H9 (cell line): ENCODE measurements at regions not wholly inside any gene's neighbourhood (a gene's known extent, or its start where the extent isn't known, plus 50 kb on each side); places are given as distances from the start of the nearest gene placed in this dataset.

Experiments
- DNase-seq: peaks from one replicate; pipeline ENCODE4 v3.0.0-alpha.2; 2017
- H2AFZ ChIP-seq: one replicate; pipeline ENCODE4 v1.6.1; 2013; ENCODE audit warnings: mild to moderate bottlenecking, low read length, control low read depth, moderate library complexity
- H2AK5ac ChIP-seq: 2 replicates; pipeline ENCODE4 v1.6.1; 2013; ENCODE audit warnings: low read length, control low read depth, mixed read lengths; ENCODE audit not compliant: insufficient read length
- H2BK120ac ChIP-seq: one replicate; pipeline ENCODE4 v1.6.1; 2013; ENCODE audit warnings: low read depth, mild to moderate bottlenecking, low read length, control low read depth, inconsistent platforms; ENCODE audit not compliant: poor library complexity, severe bottlenecking
- H2BK12ac ChIP-seq: 2 replicates; pipeline ENCODE4 v1.6.1; 2013; ENCODE audit warnings: low read length, control low read depth, mixed read lengths, low read depth; ENCODE audit not compliant: insufficient read length
- H2BK15ac ChIP-seq: 2 replicates; pipeline ENCODE4 v1.6.1; 2013; ENCODE audit warnings: low read depth, low read length, control low read depth
- H2BK20ac ChIP-seq: one replicate; pipeline ENCODE4 v1.6.1; 2013; ENCODE audit warnings: low read depth, mild to moderate bottlenecking, low read length, control low read depth, inconsistent platforms; ENCODE audit not compliant: poor library complexity, severe bottlenecking
- H2BK5ac ChIP-seq: 2 replicates; pipeline ENCODE4 v1.6.1; 2013; ENCODE audit warnings: low read length, control low read depth, mixed read lengths; ENCODE audit not compliant: insufficient read length
- H3K14ac ChIP-seq: 2 replicates; pipeline ENCODE4 v1.6.1; 2013; ENCODE audit warnings: low read length, control low read depth; ENCODE audit not compliant: insufficient read depth
- H3K18ac ChIP-seq: 2 replicates; pipeline ENCODE4 v1.6.1; 2013; ENCODE audit warnings: low read depth, mild to moderate bottlenecking, mixed read lengths, low read length, control low read depth; ENCODE audit not compliant: insufficient read length
- H3K23ac ChIP-seq: 2 replicates; pipeline ENCODE4 v1.6.1; 2013; ENCODE audit warnings: low read length, control low read depth, mixed read lengths, low read depth; ENCODE audit not compliant: insufficient read length
- H3K23me2 ChIP-seq: 2 replicates; pipeline ENCODE4 v1.6.1; 2013; ENCODE audit warnings: low read depth, mild to moderate bottlenecking, mixed read lengths, low read length, control low read depth; ENCODE audit not compliant: insufficient read length, poor library complexity, severe bottlenecking
- H3K27ac ChIP-seq: 2 replicates; pipeline ENCODE4 v1.5.1; 2013; ENCODE audit warnings: low read length, control low read depth, mixed read lengths, low read depth; ENCODE audit not compliant: insufficient read length
- H3K27me3 ChIP-seq: 2 replicates; pipeline ENCODE4 v1.6.1; 2013; ENCODE audit warnings: low read length, control low read depth, inconsistent platforms; ENCODE audit not compliant: insufficient read depth
- H3K4ac ChIP-seq: 2 replicates; pipeline ENCODE4 v1.6.1; 2013; ENCODE audit warnings: low read depth, mild to moderate bottlenecking, control low read depth, inconsistent platforms, low read length, moderate library complexity
- H3K4me1 ChIP-seq: 2 replicates; pipeline ENCODE4 v1.6.1; 2013; ENCODE audit warnings: low read length, control low read depth, inconsistent platforms; ENCODE audit not compliant: insufficient read depth
- H3K4me2 ChIP-seq: 2 replicates; pipeline ENCODE4 v1.6.1; 2013; ENCODE audit warnings: low read length, control low read depth, mixed read lengths; ENCODE audit not compliant: insufficient read length, insufficient read depth
- H3K56ac ChIP-seq: 2 replicates; pipeline ENCODE4 v1.6.1; 2013; ENCODE audit warnings: low read depth, mild to moderate bottlenecking, mixed read lengths, low read length, control low read depth; ENCODE audit not compliant: insufficient read length
- H3K79me1 ChIP-seq: 2 replicates; pipeline ENCODE4 v1.6.1; 2013; ENCODE audit warnings: low read depth, mild to moderate bottlenecking, moderate library complexity, low read length, control low read depth, inconsistent platforms; ENCODE audit not compliant: insufficient read depth, poor library complexity, severe bottlenecking
- H3K79me2 ChIP-seq: 2 replicates; pipeline ENCODE4 v1.6.1; 2013; ENCODE audit warnings: low read length, control low read depth, inconsistent platforms; ENCODE audit not compliant: insufficient read depth
- H3K9ac ChIP-seq: 2 replicates; pipeline ENCODE4 v1.6.1; 2013; ENCODE audit warnings: low read length, control low read depth, mixed read lengths; ENCODE audit not compliant: insufficient read length; ENCODE audit errors: extremely low read depth
- H3K9me3 ChIP-seq: one replicate; pipeline ENCODE4 v1.6.1; 2013; ENCODE audit warnings: low read depth, low read length, inconsistent platforms; ENCODE audit not compliant: control insufficient read depth
- H3T11ph ChIP-seq: one replicate; pipeline ENCODE4 v1.6.1; 2013; ENCODE audit warnings: mild to moderate bottlenecking, low read length, control low read depth, inconsistent platforms
- H4K20me1 ChIP-seq: one replicate; pipeline ENCODE4 v1.6.1; 2013; ENCODE audit not compliant: control insufficient read depth, insufficient read length, insufficient read depth
- H4K5ac ChIP-seq: 2 replicates; pipeline ENCODE4 v1.6.1; 2013; ENCODE audit warnings: low read depth, mild to moderate bottlenecking, mixed read lengths, low read length, control low read depth; ENCODE audit not compliant: insufficient read length
- H4K8ac ChIP-seq: replicated peaks from 2 replicates; pipeline ENCODE4 v1.6.1; 2013; ENCODE audit warnings: low read length, control low read depth, mixed read lengths, low read depth; ENCODE audit not compliant: insufficient read length
- H4K91ac ChIP-seq: 2 replicates; pipeline ENCODE4 v1.6.1; 2013; ENCODE audit warnings: low read depth, mild to moderate bottlenecking, moderate library complexity, mixed read lengths, low read length, control low read depth; ENCODE audit not compliant: insufficient read length
- H3K27ac Mint-ChIP-seq, 3 experiments: 2 replicates in 2 of 3; 3 replicates in 1 of 3; pipeline ENCODE4 v1.8.0; 2020 to 2021; ENCODE audit warnings: mixed read lengths in 3 of 3, mild to moderate bottlenecking in 1 of 3, moderate library complexity in 1 of 3
- H3K27me3 Mint-ChIP-seq: 2 replicates; pipeline ENCODE4 v1.8.0; 2021; ENCODE audit warnings: low read depth, mild to moderate bottlenecking, moderate library complexity, mixed read lengths
- H3K36me3 Mint-ChIP-seq, 3 experiments: 2 replicates in 2 of 3; 3 replicates in 1 of 3; pipeline ENCODE4 v1.8.0; 2020 to 2021; ENCODE audit warnings: low read depth in 3 of 3, mixed read lengths in 3 of 3; ENCODE audit not compliant: insufficient read depth in 1 of 3
- H3K4me1 Mint-ChIP-seq, 2 experiments: 2 replicates each; pipeline ENCODE4 v1.8.0; 2020; ENCODE audit warnings: mixed read lengths in 2 of 2
- H3K4me3 Mint-ChIP-seq, 2 experiments: 2 replicates in 1 of 2; 3 replicates in 1 of 2; pipeline ENCODE4 v1.8.0; 2020 to 2021; ENCODE audit warnings: mild to moderate bottlenecking in 2 of 2, mixed read lengths in 2 of 2, moderate library complexity in 1 of 2
- H3K9me3 Mint-ChIP-seq, 2 experiments: 2 replicates in 1 of 2; 3 replicates in 1 of 2; pipeline ENCODE4 v1.8.0; 2020; ENCODE audit warnings: mild to moderate bottlenecking in 2 of 2, mixed read lengths in 2 of 2, moderate library complexity in 1 of 2
- WGBS: extraction: QIAGEN DNeasy Blood & Tissue Kit; methylation state at CpG from one replicate; pipeline ENCODE4 v1.1.7; 2013; ENCODE audit warnings: missing lambda C conversion rate, low lambda C conversion rate, mixed read lengths; ENCODE audit not compliant: insufficient read length; ENCODE audit errors: extremely low coverage; 5-methylcytosine and 5-hydroxymethylcytosine counted together
- TF ChIP-seq, protein P1 (sequence below): fragments of 200-600 bp; sonication (generic); conservative IDR thresholded peaks from 3 replicates; pipeline ENCODE4 v1.8.0; 2021; ENCODE audit warnings: antibody characterized with exemption, mild to moderate bottlenecking

DNA sequence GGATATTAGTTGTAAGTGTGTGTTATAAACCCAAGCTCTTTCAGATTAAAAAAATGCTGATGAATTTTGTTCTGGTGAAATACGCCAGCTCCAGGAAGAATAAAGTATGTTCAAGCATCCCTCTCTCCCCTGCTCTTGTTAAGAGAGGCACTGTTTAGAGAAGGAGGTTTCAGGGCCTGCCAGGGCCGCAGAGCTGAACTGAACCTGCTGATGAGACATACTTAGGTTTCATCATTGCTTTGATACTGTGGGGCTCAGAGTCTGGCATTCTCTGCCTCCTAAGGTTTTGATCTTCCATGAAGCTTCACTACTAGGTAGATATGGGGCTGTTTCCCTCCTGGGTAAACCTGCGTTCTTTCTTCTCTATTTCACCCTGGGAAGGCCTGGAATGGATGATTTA, 175.3 kb upstream of the FAM20A start:
- no peak overlapping the region for H2BK12ac ChIP-seq
- no peak overlapping the region for H2BK20ac ChIP-seq
- Mint-ChIP-seq H3K27me3 (peaks cover 6% of the 10 kb centered on the region; the same call in 1 of the 2 replicates), H3K36me3 (peaks cover 0 to 7% (median 0%) of the 10 kb centered on the region in 3 experiments; a peak in 1 of 7 replicates), H3K4me1 (peaks cover 19 to 20% of the 10 kb centered on the region in 2 experiments), H3K27ac (no peak overlapping the region), H3K9me3 (peaks cover 0 to 4% of the 10 kb centered on the region in 2 experiments; a peak in 2 of 5 replicates), H3K4me3 (no peak overlapping the region)
- H2BK120ac ChIP-seq, result no peak overlapping the region
- H3K27ac ChIP-seq, result no peak overlapping the region
- H3T11ph ChIP-seq, result no peak overlapping the region
- no peak for DNase-seq
- no CpG with 5 or more reads among the region's 3 CpGs for WGBS
- H3K4me2 ChIP-seq, result no peak overlapping the region
- no peak overlapping the region for H3K14ac ChIP-seq
- no peaks in the 10 kb centered on the region for H3K9me3 ChIP-seq
- H3K18ac ChIP-seq, result no peak overlapping the region
- no peak overlapping the region for H4K91ac ChIP-seq
- no peaks in the 10 kb centered on the region for H3K79me2 ChIP-seq
- H3K56ac ChIP-seq, result no peak overlapping the region
- H3K4me1 ChIP-seq, result no peaks in the 10 kb centered on the region
- no peak overlapping the region for H2BK15ac ChIP-seq
- no peak overlapping the region for H4K8ac ChIP-seq
- no peaks in the 10 kb centered on the region for H3K23me2 ChIP-seq
- H2BK5ac ChIP-seq, result no peak overlapping the region
- H3K79me1 ChIP-seq, result no peaks in the 10 kb centered on the region
- no peaks in the 10 kb centered on the region for H3K27me3 ChIP-seq
- H3K9ac ChIP-seq, result no peak overlapping the region
- H3K23ac ChIP-seq, result no peak overlapping the region
- H4K20me1 ChIP-seq, result no peaks in the 10 kb centered on the region
- no peak overlapping the region for H3K4ac ChIP-seq
- no peak overlapping the region for H2AFZ ChIP-seq
- TF ChIP-seq, protein P1, sequence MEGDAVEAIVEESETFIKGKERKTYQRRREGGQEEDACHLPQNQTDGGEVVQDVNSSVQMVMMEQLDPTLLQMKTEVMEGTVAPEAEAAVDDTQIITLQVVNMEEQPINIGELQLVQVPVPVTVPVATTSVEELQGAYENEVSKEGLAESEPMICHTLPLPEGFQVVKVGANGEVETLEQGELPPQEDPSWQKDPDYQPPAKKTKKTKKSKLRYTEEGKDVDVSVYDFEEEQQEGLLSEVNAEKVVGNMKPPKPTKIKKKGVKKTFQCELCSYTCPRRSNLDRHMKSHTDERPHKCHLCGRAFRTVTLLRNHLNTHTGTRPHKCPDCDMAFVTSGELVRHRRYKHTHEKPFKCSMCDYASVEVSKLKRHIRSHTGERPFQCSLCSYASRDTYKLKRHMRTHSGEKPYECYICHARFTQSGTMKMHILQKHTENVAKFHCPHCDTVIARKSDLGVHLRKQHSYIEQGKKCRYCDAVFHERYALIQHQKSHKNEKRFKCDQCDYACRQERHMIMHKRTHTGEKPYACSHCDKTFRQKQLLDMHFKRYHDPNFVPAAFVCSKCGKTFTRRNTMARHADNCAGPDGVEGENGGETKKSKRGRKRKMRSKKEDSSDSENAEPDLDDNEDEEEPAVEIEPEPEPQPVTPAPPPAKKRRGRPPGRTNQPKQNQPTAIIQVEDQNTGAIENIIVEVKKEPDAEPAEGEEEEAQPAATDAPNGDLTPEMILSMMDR, result no peak
- no peak overlapping the region for H4K5ac ChIP-seq
- no peak overlapping the region for H2AK5ac ChIP-seq
